GM12874 (cell line): ENCODE measurements at regions not wholly inside any gene's neighbourhood (a gene's known extent, or its start where the extent isn't known, plus 50 kb on each side); places are given as distances from the start of the nearest gene placed in this dataset.

Source experiments
- TF ChIP-seq, protein P1 (sequence below): IDR thresholded peaks from 2 replicates; pipeline ENCODE4 v1.5.1; 2011; ENCODE audit warnings: low read depth, mild to moderate bottlenecking, control low read depth, low read length, moderate library complexity; ENCODE audit not compliant: insufficient read depth

DNA sequence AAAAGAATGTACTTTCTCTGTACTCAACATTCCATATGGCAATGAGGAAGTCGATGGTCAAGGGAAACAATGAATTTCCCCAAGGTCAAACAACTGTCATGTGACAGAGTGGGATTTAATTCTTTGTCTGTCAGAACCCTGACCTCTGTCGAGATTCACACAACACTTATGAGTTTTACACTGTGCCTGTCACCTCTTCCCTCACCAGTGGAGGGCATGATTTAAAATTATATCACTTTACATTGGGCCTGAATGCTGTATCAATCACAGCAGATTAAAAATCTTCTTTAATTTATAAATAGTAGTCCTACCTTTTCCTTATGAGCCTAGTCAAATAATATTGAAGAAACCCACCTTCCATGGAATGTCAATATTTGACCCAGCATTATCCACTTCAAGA, 276.7 kb downstream of the CDH10 start:
- TF ChIP-seq, protein P1, sequence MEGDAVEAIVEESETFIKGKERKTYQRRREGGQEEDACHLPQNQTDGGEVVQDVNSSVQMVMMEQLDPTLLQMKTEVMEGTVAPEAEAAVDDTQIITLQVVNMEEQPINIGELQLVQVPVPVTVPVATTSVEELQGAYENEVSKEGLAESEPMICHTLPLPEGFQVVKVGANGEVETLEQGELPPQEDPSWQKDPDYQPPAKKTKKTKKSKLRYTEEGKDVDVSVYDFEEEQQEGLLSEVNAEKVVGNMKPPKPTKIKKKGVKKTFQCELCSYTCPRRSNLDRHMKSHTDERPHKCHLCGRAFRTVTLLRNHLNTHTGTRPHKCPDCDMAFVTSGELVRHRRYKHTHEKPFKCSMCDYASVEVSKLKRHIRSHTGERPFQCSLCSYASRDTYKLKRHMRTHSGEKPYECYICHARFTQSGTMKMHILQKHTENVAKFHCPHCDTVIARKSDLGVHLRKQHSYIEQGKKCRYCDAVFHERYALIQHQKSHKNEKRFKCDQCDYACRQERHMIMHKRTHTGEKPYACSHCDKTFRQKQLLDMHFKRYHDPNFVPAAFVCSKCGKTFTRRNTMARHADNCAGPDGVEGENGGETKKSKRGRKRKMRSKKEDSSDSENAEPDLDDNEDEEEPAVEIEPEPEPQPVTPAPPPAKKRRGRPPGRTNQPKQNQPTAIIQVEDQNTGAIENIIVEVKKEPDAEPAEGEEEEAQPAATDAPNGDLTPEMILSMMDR = no peak

DNA sequence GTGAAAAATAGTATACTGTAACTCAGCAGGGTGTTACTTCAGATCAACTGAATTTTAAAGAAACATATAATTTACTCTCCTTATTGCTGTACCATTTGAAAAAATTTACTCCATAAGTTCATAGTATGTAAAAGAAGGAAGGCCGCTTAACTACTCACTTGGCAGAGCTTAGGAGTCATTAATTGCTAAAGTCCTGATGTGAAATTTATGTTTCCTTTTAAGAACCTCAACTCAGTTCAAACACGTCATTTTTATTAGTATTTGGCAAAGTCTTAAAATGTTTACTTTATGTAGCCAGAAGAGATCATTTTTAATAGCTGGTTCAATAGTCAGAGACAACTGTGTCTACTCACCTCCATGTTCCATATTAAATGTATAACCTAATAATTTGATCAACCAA, 268.6 kb downstream of the CDH10 start:
- TF ChIP-seq, protein P1 = no peak

DNA sequence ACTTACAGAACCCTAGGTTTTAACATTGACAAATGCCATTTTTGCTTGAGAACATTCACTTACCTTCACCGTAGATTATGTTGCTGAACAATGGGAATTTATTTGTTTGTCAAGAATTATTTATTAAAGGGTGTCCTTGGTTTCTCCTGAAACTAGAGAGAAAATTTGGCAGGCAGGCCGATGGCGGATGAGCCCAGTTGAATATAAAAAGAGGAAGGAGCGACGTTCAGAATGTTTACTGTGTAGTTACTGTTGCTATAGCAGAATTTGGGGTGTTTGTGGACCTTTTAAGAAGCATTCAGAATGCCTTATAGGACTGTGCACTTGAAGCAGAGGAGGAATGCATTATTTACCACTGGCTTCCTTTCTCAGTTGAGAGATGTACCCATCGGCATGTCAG, 268.2 kb downstream of the CDH10 start:
- TF ChIP-seq, protein P1 = no peak

DNA sequence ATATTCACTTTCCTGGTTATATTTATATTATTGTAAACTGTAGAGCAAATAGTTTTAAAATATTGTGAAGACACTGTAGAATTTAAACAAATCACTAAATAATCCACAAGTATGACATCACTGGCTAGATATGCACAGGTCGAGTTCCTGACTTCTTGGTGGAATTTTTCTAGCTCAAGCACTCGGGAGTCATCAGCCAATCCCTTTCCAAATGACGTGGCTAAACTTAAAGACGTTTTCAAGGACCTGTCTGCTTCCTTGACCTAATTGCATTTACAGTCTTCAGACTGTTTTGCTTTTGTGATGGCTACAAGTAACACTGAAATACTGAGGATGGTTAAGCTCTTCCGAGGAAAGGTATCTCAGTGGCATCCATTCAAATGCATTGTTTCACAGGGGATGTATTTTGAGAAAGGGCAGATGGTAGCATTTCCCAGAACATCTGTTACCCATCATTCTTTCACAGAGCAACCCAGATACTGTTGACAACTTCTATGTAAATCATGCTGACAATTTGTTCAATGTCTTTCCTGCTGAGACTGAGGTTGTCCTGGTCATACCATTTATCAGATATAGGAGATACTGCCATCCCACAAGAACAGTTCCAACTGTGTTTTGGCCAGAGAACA, 262.8 kb downstream of the CDH10 start:
- TF ChIP-seq, protein P1 = no peak

DNA sequence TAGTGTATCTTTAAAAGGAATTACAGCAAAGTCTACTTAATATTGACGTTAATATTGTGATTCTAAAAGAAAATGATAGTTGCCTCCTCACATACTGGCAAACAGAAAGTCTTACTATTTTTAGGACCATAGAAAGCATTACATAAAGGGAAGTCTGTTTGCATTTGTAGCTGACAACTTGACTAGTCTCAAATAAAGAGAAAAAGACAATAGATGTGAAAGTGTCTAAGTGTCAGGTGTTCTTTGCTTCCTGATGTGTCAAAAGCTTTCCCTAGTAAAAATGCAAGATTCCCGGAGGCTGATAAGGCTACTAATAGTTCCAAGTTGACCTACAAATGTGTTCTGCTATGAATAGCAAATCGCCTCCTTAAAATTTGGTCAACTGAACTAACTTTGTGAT, 259.7 kb downstream of the CDH10 start:
- TF ChIP-seq, protein P1 = no peak

DNA sequence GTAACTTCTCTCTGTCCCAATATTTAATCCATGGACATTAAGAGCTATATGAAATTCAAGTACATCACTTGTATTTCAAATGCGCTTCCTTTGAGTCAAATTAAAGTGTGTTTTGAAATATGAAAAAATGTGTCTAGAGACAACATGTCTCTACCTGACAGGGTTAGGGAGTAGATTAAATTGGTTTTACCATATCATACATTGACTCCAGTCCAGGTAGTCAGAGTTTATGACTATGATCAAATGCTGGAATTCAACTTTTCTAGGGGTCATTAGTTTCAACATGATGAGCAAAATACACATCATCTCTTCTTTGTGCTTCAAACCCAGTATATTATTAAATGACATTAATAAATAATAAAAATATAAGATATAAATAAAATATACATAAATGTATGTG, 259.2 kb downstream of the CDH10 start:
- TF ChIP-seq, protein P1 = no peak

DNA sequence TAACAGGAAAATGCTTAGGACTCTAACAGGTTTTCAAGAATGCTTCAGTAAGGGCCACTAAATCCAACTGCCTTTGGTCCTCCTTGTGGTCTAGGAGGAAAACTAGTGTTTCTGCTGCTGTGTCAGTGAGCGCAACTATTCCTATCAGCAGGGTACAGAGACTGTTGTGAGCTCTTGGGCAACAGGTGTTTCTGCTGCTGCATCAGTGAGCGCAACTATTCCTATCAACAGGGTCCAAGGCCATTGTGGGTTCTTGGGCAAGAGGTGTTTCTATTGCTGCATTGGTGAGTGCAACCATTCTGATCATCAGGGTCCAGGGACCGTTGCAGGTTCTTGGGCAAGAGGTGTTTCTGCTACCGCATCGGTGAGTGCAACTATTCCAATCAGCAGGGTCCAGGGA, 256.3 kb downstream of the CDH10 start:
- TF ChIP-seq, protein P1 = no peak
